ENCODE measurements at regions not wholly inside any gene's neighbourhood (a gene's known extent, or its start where the extent isn't known, plus 50 kb on each side); places are given as distances from the start of the nearest gene placed in this dataset.

DNA sequence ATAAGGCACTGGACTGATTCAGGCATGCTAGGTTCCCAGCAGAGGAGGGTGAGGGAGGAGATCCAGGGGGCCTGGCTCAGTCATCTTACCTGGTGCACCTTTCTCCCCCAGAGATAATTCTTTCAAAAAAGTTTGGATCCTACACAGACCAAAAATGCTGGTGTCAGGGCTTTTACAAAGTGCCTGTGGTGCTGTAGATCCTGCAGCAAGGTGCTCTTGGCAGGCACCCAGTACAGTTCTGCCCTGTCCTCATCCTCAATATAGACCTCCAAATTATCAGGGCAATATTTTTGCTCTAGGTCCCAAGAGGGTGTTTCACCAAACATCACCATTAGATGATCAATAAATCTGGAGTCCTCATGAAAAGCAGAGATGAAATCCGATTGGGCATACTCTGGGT lies 78.5 kb upstream of the IGFBP3 start:
- TF ChIP-seq, protein P1, sequence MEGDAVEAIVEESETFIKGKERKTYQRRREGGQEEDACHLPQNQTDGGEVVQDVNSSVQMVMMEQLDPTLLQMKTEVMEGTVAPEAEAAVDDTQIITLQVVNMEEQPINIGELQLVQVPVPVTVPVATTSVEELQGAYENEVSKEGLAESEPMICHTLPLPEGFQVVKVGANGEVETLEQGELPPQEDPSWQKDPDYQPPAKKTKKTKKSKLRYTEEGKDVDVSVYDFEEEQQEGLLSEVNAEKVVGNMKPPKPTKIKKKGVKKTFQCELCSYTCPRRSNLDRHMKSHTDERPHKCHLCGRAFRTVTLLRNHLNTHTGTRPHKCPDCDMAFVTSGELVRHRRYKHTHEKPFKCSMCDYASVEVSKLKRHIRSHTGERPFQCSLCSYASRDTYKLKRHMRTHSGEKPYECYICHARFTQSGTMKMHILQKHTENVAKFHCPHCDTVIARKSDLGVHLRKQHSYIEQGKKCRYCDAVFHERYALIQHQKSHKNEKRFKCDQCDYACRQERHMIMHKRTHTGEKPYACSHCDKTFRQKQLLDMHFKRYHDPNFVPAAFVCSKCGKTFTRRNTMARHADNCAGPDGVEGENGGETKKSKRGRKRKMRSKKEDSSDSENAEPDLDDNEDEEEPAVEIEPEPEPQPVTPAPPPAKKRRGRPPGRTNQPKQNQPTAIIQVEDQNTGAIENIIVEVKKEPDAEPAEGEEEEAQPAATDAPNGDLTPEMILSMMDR (IDR thresholded peaks at IDR 0.05): no peak
- TF ChIP-seq POLR2A (IDR thresholded peaks at IDR 0.05): no peak

Measured in heart left ventricle (tissue), 13 donors.